ENCODE measurements at regions not wholly inside any gene's neighbourhood (a gene's known extent, or its start where the extent isn't known, plus 50 kb on each side); places are given as distances from the start of the nearest gene placed in this dataset.

GRCh38 chr16:54517181-54517580, 230.6 kb upstream of the IRX3 start:
- TF ChIP-seq CTCF (conservative IDR thresholded peaks at IDR 0.05; ENCODE audit: low read depth in 2 of 2) (no peak), POLR2AphosphoS5 (IDR thresholded peaks at IDR 0.05; ENCODE audit: low read depth) (no peak), EZH2 (IDR thresholded peaks at IDR 0.05; ENCODE audit: low read depth, unreplicated experiment) (no peak), EZH2phosphoT487 (IDR thresholded peaks at IDR 0.05; ENCODE audit: unreplicated experiment) (no peak)
